GM19328 (cell line): ENCODE measurements at regions not wholly inside any gene's neighbourhood (a gene's known extent, or its start where the extent isn't known, plus 50 kb on each side); places are given as distances from the start of the nearest gene placed in this dataset.

Experiments
- ATAC-seq: cut with Tn5 transposase; IDR thresholded peaks from one replicate; pipeline ENCODE4 v1.9.1; 2021; ENCODE audit warnings: mild to moderate bottlenecking, moderate library complexity; ENCODE audit not compliant: unreplicated experiment

DNA sequence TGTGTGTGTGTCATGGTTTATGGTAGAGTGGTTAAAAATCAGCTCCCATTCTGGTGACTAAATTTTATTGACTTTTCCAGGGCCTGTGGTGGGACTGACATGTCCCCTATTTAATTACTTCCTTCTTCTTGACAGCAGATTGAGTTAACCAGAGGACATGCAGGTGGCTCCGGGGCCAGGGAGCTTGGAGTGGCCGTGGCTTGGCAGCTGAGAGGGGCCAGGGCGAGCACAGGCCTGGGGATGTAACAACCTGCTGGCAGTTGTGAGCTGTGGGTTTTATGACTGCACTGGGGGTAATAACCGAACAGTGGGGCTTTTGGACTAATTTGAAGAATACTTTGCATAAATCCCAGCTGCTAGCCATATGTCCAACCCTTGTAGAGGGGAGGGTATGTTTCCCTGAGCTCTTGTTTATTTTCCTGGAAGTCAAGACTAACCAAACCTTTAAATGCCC is 186.0 kb downstream of the MID1IP1 start:
- ATAC-seq: no peak

DNA sequence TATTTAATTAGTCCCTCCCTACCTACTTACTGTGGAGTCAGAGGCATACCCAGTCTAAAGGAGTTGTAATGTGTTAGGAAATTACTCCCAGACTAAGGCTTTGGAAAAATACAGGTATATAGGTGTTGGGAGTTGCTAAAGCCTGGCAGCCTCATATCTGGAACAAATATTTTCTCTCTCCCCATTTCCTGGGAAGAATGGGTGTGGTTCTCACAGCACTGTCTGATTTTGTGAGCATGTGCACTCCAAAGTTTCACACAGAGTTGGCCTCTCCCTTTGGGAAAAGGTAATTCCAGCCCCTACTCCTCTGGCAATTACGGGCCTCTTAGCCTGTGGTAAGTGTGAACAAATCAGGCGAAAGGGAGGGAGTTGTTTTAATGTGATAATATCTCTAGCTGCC is 187.0 kb downstream of the MID1IP1 start:
- no peak for ATAC-seq

DNA sequence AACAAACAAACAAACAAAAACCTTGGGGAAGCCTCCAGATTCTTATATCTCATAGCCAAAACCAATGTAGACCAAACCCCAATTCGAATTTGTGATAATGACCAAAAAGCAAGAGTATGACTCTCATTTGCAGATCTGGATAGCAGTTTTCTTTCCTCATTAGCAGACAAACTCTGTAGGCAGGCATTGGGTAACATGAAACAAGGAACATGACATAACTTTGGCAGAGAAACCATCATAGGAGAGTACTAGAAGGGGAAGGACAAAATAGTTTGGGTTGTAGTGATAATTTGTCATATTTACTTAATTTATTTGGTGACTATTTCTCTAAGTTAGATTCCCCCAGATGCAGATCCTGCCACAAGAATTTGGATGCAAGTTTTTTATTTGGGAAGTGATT is 187.8 kb downstream of the MID1IP1 start:
- ATAC-seq: no peak

DNA sequence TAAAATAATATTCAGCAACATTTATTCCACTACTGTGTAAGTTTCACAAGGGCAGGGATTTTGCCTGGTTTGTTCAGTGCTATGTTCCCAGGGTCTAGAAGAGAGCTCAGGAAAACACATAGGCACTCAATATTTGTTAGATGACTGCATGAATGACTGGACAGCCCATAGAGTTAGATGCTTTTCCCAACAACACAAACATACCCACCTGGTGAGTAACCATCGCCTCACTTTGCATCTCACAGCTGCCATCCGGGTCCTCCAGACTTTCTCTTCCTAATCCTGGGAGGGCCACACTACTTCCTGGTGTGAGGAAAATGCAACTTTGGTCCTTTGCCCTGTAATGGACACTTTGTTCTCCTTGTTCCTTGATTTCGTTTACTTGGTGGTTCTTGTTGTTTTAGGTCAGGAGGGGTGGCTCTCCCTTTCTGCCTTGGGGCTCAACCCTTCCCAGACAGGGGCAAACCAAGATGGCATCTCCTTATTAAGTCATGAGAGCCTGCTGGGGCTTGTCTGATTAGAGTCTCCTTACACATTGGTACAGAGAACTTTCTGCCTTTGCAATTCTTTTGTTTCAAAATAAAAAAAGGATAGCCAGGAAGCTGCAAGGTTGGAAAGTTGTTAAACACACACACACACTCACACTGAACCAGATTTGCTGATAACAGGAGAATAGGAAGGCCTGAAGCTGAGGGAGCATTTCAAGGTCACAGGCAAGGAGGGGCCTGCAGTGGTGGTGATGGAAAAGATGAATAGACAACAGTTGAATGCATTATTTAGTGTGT is 190.6 kb downstream of the MID1IP1 start:
- ATAC-seq: no peak

DNA sequence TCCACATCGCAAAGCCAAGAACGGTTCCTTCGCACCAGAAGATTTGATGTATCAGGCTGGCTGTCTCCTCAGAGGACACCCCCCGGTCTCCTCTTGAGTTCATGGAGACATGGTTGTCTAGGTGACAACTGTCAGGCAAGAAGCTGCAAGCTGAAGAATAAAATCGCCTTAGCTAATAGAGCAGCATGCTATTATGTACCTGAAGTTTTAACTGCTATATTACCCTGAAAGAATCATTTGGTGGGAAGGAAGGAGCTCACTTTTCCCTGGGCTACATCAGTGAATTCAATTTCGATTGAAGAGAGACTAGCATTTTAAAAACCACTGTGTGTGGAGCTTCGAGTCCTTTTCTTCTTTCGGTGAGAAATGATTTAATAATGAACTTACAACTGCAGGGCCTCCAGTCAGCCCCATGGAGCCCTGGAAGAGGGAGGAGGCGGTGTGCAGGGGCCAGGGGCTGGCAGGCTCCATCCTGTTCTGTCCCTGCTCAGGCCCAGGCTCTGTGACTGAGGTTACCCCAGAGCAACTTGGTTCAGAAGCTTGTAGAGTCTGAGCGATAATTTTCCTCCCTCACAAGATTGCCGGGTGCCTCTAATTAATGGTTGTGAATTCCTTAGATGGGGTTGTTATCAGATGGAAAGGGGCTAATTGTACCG is 191.3 kb downstream of the MID1IP1 start:
- no peak for ATAC-seq

DNA sequence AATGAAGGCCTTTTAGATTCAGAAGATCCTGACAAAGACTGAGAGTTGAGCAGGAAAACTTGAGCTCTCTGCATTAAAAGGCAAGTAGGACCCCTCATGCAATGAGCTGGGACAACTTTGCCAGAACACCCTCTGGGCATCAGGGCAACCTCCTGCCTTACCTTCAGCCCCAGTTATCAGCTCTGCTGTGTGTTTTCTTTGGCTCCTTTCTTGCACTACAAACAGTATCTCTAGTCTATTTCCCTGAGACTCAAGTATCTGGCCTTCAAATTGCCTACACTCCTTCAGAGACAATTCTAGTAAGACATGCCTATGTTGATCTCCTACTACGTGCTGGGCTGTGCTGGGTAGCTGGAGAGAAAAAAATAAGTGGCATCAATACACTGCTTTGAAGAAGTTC is 192.2 kb downstream of the MID1IP1 start:
- no peak for ATAC-seq

DNA sequence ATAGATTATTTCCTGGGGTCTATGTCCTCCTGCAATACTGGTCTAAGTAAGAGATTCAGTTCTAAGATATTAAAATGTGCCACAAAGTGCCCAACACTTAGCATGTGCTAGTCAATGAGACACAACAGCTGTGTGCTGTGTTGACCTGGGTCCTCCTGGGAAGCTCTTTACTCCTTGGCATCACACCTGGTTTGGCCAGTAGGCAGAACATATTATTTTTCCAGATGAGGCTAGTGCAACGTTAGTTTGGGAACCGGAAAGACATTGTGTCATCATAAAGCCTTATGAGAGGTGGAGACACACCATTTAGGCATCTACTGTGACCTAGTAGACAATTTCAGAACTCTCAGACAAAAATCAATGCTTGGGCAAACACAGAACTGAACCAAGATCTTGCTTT is 197.8 kb downstream of the MID1IP1 start:
- ATAC-seq: no peak

DNA sequence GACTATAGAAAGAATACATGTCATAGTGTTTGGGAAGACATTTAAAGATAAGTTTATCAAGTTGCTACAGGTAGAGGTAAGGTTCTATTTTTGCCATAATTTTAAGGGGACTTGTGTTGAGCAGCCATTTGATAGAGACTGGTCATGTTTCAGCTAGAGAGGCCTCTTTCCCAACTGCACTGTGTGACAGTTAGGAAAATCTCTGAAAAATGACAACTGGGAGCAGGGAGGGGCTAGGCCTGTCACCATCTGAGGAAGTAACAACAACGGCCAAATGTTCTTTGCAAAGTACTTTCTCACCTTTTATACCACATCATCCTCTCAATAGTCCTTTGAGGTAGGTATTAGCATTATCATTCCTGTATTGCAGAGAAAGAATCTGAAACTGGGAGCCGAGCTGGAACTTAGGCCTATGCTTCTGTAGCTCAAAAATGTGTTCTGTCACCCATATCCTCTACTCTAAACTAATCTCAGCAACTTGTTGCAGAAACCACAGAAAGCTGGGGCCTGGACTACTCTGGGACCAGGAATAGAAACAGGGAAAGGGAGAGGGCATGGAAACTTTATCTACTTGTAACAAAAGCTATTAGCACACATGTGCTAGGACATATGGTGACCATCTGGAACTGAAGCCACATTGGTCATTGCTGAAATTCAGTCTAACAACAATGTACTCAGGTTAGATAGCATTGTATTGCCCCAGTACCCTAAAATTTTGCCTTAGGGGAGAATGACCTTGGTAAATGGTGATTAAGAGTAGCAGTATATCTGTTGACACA is 198.9 kb downstream of the MID1IP1 start:
- ATAC-seq: no peak

DNA sequence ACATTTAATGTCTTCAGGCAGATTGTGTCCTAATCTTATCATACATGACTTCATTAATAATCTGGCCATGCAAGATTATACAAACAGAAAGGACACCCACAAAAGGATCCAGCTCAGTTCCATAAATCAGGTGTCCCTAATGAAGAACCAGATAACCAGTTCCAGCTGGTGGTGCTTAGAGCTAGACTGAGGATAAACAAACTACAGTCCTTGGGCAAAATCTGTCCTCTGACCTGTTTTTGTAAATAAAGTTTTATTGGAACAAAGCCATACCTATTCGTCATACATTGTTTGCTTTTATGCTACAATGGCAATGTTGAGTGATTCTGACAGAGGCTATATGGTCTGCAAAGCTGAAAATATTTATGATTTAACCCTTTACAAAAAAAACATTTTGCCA is 199.5 kb downstream of the MID1IP1 start:
- no peak for ATAC-seq

DNA sequence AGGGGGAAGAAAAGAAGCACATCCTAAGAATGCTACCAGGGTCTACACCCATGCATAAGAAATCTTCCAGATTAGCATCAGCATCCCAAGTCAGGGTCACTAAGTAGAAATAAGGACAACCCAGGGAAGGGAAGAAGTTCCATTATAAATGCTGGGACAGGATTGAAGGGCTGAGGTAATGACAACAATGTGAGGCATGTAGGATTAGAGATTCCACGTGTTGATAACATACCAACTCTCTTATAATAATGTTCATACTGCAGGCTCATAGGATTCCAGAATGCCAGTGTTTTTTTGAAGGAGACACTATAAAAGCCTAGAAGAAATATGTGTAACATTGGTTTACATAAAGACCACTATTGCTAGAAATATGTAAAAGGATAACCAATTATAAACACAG is 201.2 kb downstream of the MID1IP1 start:
- no peak for ATAC-seq

DNA sequence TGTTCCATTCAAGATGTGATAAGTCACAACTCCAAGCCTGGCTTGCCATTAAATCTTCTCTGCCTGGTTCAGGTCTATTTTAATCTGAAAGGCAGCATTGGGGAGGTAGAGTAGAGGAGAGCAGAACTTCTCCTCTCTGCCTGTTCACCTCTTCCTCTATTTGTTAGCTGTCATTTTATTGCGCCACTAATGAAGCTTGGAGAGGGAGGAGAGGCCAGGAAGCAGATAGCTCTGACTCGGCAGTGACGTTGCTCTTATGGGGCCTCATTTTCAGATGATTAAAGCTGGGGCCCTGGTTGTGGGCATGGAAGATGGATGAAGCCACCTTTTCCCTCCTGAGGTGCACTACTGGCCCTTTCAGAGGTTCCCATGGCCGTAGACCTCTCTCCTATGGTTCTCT is 207.3 kb downstream of the MID1IP1 start:
- ATAC-seq: no peak

DNA sequence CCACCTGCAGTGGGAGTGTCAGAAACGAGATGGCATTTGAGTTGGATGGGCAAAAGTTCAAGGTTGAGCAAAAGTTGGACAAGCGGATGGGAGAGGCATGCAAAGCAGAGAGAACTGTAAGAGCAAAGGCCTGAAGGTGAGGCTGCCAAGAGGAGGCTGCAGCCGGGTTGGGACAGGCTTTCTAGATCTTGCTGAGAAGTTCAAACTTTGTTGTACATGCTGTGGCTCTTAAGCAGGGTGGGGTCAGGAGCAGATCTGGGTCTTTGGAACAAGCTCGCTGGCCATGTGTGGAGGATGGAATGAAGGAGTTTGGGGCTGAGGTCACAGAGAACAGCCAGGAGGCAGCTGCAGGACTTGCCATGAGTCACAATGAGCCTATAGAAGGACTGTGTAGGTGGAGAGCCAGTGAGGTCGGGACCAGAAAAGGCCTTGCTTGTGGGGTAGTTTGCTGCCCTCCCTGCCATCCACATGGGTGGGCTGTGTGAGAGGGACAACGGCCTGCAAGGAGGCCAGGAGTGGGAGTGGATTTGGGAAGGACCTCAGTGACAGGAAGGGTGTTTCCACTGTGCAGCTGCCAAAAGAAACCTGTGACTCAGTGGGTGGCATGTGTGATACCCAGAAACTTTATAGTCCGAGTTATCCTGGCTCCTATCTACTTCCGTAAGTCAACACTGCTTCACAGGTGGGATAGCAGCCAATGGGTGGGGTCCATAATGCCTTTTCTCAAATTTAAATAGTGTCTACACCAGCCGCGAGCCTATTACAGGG is 210.4 kb downstream of the MID1IP1 start:
- ATAC-seq: no peak

DNA sequence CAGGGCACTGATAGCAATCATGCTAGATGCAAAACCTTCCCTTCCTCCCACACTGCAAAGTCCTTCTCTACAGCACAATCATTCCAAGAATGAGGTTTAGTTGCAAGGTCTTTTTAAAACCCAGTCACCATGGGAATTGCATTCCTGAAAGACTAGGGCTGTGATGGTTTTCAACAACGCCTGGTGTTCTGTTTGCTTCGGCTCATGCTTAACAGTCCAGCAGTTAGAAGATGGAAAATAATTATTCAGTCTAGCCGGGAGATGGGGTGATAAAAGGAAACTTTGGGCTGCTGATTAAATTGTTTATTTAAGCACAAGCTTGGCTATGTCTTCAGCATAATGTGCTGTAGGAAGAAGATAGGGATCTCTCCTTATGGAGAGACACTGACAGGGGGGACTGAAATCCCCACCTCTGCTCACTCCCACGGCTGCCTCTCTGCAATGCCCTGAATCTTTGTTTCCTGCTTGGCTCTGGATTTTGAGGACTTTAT is 211.4 kb downstream of the MID1IP1 start:
- ATAC-seq: no peak

DNA sequence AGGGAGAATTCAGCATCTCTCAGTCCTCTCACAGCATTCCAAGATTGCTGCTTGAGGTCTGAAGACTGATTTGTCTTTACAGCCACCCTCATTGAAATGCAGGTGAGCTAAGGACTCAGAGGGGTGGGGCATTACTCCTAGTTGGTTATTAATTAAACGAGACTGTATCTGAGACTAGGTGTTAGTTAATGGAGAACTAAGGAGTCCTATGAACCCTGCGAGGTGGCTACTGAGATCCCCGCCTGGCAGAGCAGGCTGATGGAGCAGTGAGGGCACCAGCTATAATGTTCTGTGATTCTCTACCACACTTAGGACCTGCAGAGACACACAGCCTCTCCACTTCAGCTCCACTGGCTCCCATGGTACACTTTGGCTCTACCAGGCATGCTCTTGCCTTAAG is 215.3 kb downstream of the MID1IP1 start:
- ATAC-seq: no peak

DNA sequence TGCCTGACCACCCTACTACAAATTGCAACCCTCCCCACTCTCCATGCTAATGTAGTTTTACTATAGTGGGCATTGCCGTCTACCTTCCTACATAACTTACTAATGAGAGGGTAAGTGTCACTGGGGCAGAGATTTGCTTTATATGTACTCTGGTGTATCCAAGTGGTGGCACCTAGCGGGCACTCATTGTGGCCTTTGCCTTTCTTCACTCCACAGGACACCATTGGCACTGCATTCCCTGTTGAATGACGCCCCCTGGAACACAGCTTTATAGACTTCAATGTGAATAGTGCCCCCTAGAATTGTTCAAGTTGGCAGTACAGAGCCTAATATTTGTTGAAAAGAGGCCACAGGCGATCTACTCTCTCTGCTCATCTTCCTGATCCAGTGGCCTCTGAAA is 215.8 kb downstream of the MID1IP1 start:
- no peak for ATAC-seq

DNA sequence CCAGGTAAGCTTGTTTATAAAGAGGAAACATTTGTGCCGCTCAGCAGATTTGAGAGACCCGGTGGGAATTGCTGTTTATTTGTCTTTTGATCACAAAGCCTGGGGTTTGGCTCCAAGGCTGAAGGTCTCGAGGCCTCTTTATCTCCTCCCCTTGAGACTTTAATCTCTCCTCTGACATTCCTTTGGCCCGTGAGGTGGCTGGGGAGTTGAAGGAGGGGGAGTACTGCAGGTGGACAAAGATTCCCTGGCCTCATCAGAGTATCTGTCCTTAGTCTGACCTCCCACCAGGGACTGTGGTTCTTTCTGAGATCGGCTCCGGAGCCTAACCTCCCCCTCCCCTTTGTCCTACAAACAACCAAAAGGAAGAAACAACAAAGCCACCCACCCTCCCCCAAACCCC is 216.5 kb downstream of the MID1IP1 start:
- ATAC-seq: no peak

DNA sequence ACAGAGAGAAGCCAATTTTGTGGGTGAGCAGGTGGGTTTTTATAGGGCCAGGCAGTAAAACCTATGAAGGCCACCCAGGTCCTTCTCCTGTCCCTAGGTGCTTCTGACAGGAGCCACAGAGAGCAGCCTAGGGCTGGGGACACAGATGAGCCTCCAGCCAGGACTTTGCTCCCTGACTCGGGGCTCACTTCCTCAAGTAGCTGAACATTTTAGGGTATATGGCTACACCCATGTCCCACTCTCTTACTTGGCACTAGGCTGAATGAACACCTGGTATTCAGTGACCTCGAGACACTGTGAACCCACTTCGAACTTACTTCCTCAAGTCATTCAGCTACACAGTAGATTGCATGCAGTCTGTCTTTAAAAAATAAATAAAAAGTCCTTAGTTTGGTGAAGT is 217.3 kb downstream of the MID1IP1 start:
- ATAC-seq: no peak

DNA sequence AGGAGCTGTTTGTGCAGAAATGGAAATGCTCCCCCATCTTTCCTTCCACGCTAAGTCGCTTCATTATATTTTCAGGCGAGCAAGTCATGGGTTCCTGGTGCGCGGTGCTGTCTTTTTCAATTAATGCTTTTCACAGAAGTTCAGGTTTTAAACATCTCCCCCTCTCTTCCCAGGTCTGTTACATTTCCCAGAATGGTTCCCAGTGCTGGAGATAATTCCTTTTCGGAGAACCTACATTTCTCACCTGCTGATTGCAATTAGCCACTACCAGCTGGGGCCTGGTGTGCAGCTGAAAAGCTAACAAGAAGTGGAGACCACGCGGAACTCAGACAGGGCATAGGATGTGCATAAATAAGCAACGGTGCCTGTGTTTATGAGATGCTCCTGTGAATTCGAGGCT is 217.8 kb downstream of the MID1IP1 start:
- ATAC-seq: no peak

DNA sequence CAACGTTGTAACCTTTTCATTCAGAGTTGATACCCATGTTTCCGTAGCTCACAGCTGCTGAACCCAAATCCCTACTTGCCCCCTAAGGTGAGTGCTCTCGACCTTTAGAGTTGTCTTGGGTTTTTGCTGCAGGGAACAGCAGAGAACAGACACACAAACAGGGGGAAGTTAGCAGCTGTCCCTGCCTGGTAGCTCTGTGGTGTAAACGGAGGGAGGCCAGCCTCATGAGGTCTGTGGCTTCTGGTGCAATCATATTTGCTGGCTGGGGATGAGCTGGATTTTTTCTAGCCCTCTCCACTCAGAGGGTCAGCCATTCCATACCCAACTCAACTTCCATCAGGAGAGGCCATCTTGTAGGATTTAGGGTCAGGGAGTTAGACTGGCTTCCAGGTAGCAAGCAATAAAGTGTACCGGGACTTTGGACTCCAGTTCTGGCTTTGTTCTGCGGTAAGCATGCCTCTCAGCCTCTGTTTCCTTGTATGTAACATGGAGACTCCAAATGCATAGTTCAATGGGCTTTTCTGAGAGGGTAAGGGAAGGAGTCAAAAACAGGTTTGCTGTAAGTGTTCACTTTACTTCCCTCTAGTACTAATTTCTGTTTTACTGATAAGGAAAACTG is 218.9 kb downstream of the MID1IP1 start:
- no peak for ATAC-seq

DNA sequence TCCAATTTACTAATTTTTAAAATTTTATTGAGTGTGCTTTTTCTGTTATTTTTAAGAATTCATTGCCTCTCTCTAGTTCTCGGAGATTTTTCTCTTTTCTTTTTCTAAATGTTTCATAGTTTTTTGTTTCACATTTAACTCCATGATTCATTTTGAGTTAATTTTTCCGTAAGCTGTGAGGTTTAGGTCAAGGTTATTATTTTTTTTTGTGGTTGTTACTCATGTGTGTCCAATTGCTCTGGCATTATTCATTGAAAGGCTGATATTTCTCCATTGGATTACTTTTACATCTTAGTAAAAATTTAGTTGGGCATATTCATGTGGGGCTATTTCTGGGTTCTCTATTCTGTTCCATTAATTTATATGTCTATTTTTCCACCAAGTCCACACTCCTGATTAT is 220.8 kb downstream of the MID1IP1 start:
- ATAC-seq: no peak

DNA sequence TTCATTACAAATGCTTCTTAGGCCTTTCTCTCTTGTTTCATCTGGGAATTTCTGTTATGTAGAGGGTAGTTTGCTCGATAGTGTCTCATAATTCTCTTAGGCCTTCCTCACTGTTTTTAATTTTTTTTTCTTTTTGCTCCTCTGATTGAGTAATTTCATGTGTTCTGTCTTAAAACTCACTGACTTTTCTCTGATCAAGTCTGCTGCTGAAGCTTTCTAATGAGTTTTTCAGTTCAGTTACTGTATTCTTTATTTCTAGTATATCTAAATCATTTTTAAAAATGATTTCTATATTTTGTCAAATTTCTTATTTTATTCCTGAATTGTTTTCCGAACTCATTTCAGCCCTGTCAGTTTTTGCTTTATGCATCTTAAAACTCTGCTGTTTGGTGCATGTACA is 228.0 kb downstream of the MID1IP1 start:
- no peak for ATAC-seq
